ENCODE measurements at regions not wholly inside any gene's neighbourhood (a gene's known extent, or its start where the extent isn't known, plus 50 kb on each side); places are given as distances from the start of the nearest gene placed in this dataset.

GRCh38 chr10:55310143-55310542 is 509.1 kb upstream of the PCDH15 start:
- TF ChIP-seq CTCF (conservative IDR thresholded peaks at IDR 0.05): no peak
- no peak for TF ChIP-seq ZFX (IDR thresholded peaks at IDR 0.05)

All from C4-2B (cell line).